Inferior parietal cortex (tissue), 1 donor: ENCODE measurements at regions not wholly inside any gene's neighbourhood (a gene's known extent, or its start where the extent isn't known, plus 50 kb on each side); places are given as distances from the start of the nearest gene placed in this dataset.

Experiments
- DNase-seq: peaks from one replicate; pipeline ENCODE4 v3.0.0-alpha.2; 2016; ENCODE audit errors: extremely low spot score

DNA sequence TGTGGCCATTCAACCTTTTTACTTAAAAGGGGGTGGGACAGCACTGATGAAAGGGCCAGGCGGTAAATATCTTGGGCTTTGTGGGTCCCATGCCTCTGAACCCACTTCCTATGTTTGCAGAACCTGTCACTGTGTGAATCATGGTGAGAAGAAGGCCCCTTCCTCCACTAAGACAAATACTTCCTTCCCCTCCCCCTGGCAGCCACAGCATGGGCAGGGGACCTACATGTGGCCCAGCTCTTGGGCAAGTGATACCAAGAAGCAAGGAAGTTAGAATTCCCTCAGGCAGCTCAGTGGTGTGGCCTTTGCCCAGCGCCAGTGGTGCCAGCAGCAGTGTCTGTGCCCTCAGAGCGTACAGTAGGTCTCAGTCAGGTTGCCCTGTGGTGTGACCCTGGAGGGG is 168.6 kb downstream of the TRIM33 start:
- no peak for DNase-seq

DNA sequence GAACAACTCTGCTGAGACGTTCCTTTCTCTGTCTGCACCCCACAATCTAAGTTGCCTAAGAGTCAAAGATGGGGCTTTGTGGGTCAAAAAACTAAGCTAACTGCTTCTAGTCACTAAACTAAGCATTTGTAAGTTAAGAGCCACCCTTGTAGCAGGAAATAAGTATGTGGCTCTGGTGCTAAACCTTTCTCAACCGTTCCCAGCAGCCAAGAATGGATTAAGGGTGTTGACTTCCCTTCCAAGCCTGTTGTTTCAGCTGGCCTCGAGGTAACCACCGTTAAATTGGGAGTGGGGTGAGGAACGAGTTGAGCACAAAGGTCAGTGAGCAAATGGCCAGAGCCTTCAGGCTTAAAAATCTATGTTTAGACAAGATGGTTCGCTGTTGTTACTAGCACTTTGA is 169.1 kb downstream of the TRIM33 start:
- no peak for DNase-seq

- no peak for DNase-seq
Observed at GRCh38 chr1:114341299-114341698, 169.7 kb downstream of the TRIM33 start.

GRCh38 chr1:114340892-114341291 is 170.1 kb downstream of the TRIM33 start:
- no peak for DNase-seq

- no peak for DNase-seq
Observed at GRCh38 chr1:114339379-114339778, 171.6 kb downstream of the TRIM33 start.

GRCh38 chr1:114338191-114338890 is 172.7 kb downstream of the TRIM33 start:
- DNase-seq = no peak

DNA sequence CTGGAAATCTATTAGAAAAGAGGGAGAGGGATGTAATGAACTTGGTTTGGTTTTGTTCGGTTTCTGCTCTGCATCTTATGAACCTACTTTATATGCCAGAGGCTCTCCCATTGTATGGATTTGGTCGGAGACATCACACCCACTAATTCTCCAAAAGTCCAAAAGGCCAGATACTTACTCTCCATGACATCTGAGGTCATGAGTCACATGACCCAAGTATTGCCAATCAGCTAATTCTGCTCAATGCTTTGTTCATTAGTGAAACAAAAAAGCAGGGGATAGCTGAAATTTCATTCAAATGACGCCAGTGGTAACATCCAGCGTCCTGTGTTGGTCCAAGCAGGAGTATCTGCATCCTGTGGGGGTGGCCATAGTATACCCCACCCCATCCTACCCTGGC is 173.6 kb downstream of the TRIM33 start:
- DNase-seq = no peak

DNA sequence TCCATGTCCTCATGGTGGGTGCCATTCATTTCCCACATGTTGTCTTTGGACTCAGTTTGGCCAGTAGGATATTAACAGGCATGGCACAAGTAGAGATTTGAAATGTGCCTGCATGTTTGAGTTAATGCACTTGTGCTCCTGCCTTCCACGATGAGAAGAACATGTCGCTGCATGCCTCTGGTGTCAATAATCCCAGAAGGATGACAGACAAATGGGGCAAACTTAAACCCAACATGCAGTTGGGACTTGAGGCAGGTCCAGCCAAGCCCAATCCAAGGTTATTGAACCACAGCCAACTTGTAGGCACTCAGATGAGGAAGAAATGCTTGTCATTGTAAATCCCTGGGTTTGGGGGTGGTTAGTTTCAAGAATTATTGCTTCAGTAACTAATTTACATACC is 174.6 kb downstream of the TRIM33 start:
- DNase-seq = no peak

GRCh38 chr1:114335273-114335672 is 175.7 kb downstream of the TRIM33 start:
- DNase-seq = no peak

DNA sequence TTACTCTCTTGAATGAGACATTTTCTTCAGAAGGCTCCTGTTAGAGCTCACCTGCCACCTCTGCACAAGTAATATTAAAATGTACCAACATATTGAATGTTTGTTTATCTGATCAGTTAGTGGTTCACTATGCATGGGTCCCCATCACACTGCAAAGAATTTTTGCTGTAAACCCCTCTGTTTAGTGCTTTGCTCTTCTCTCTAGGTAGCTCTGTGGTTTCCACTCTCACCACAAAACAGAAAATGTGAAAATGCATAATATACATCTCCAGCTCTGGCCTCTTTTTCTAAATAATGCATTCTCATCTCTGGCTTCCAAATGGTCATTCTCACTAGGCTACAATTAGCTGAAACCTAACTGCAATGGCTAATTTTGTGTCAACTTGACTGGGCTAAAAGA is 176.7 kb downstream of the TRIM33 start:
- DNase-seq = no peak

DNA sequence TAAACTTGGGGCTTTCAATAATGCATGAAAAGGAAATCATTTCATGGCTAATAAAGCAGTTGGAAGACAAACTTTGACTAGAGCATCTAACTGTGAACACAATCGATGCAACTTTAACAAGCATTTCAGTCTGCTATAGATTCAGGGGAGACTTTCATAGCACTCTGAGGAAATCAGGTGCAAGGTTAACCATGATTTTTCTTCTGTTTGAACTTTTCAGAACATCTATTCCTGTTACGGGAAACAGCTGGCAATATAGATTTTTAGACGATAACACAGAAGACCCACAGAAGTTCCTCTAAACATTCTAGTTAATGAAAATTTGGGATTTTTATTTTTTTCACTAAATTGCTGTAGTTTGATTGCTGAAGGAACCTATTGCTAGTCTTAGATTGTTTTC is 177.3 kb downstream of the TRIM33 start:
- no peak for DNase-seq

- no peak for DNase-seq
Observed at GRCh38 chr1:114331936-114332335, 178.3 kb upstream of the SYT6 start.

DNA sequence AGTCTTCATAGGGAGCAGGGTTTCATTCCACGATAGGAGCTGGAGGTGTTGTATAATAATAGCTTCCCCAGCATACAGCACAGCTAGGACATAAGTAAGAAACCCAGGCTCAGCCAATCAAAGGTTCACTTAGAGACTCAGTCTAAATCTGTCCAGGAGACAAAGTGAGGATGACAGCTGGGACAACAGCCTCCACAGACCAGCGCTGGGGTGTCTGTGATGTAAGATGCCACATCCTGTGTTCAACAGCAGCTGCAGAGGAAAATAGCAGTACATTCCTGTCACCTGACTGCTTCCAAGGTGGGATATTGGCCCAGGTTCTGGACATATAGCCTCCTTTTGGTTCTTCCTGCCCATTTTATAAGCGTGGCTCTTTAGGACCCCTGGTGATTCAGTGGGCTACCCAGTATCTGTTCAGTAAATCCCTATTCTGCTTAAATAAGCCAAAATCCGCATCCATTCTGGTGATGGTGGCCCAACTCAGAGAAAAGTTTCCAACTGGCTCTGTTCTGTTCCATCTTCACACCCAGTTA is 176.8 kb upstream of the SYT6 start:
- DNase-seq = peak; percentile 29

- no peak for DNase-seq
Observed at GRCh38 chr1:114328361-114328904, 174.8 kb upstream of the SYT6 start.

- no peak for DNase-seq
Observed at GRCh38 chr1:114324662-114324965, 170.9 kb upstream of the SYT6 start.

DNA sequence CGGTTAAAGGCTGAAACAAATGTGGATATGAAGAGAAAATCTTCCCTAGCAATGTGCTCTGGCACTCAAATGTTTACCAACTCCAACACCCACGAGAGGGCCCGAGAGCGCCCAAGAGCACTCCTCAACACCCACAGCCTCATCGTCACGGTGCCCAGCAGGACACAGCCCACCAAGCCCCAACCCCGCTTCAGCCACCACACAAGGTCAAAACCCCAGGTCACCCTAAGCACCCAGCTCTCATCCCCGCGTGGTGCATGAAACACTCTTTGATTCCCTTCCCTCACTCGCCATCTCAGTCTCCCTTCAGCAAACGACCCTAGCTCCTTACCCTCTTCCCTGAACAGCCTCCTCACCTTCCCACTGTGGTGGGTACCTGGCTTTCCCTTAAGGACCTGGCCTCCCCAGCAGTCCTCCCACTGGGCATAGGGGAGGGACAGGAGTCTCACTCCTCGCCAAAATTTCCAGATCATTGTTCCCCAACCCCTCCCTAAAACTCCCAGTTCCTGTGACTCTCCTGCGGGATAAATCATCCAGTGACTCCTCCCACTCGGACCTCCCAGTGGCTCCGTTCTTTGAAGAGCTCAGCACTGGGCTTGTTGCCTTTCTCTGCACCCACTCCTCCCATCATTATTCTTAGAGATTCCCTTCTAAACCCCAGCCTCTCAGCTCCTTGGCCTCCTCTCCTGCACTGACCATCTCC is 170.4 kb upstream of the SYT6 start:
- DNase-seq = no peak

- DNase-seq = no peak
Observed at GRCh38 chr1:114322734-114323133, 169.1 kb upstream of the SYT6 start.

DNA sequence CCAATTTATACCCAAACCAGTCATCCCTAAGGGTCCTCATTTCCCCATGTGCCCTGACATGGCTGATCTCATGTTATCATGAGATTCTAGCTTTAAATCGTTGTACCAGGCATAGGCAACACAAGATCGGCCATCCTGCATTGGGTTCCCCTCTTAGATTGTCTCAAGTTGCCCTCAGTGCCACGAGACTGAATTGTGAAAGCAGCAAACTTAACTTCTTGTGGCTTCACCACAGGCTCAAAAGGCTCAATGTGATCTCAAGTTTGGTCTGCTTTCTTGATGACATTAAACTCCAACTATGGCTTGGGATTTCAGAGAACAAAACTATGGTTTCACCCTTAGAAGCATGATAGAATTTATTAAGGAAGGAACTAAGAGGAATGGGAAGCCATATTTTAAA is 168.5 kb upstream of the SYT6 start:
- DNase-seq = no peak

GRCh38 chr1:114320586-114320985 is 166.9 kb upstream of the SYT6 start:
- DNase-seq = no peak

- DNase-seq = peak; percentile 27
Observed at GRCh38 chr1:114319418-114319817, 165.7 kb upstream of the SYT6 start.

DNA sequence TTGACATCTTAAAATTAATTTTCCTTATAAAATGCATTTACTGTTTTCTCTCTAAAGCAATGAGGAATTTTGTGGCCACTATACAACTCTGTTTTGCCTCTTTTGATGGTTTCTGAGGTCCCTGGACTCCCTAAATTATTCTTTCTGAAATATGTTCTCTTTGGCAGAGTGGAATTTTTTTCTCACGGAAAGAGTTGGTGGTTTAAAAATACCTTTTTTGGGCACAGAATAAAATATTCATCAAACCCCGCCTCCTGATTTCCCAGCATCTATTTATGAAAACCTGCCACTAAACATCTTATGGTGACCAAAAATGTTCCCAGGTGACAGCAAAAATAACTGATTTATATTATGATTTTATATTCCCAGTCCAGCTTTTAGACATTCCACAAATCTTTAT is 165.3 kb upstream of the SYT6 start:
- DNase-seq = no peak

- no peak for DNase-seq
Observed at GRCh38 chr1:114316204-114316603, 162.5 kb upstream of the SYT6 start.

- DNase-seq = no peak
Observed at GRCh38 chr1:114315631-114316030, 162.0 kb upstream of the SYT6 start.
